DND-41 (cell line): ENCODE measurements at regions not wholly inside any gene's neighbourhood (a gene's known extent, or its start where the extent isn't known, plus 50 kb on each side); places are given as distances from the start of the nearest gene placed in this dataset.

Experiments
- ATAC-seq: fragments of 200-7000 bp; cut with Tn5 transposase; 3 replicates; pipeline ENCODE4 v1.9.1; 2021; ENCODE audit warnings: low read depth; ENCODE audit not compliant: insufficient read depth
- DNase-seq: peaks from one replicate; pipeline ENCODE4 v3.0.0-alpha.2; 2020
- H2AFZ ChIP-seq: 2 replicates; pipeline ENCODE4 v1.6.0; 2012; ENCODE audit warnings: low read depth, low read length
- H3K27ac ChIP-seq: 2 replicates; pipeline ENCODE4 v1.5.1; 2012; ENCODE audit warnings: low read length, inconsistent platforms
- H3K27me3 ChIP-seq: fragments of 200-600 bp; sonication (generic); 2 replicates; pipeline ENCODE4 v1.6.0; 2012; ENCODE audit warnings: low read length, mild to moderate bottlenecking, inconsistent platforms; ENCODE audit not compliant: insufficient read depth, poor library complexity
- H3K36me3 ChIP-seq: 2 replicates; pipeline ENCODE4 v1.5.1; 2012; ENCODE audit warnings: low read length, inconsistent platforms; ENCODE audit not compliant: insufficient read depth
- H3K4me1 ChIP-seq: 2 replicates; pipeline ENCODE4 v1.5.1; 2012; ENCODE audit warnings: mild to moderate bottlenecking, low read length; ENCODE audit not compliant: insufficient read depth
- H3K4me2 ChIP-seq: 2 replicates; pipeline ENCODE4 v1.6.0; 2012; ENCODE audit warnings: mild to moderate bottlenecking, moderate library complexity, low read length, inconsistent platforms; ENCODE audit not compliant: insufficient read depth
- H3K4me3 ChIP-seq, 2 experiments: fragments of 200-600 bp in 1 of 2; shearing (Covaris generic) in 1 of 2; 2 replicates each; pipeline ENCODE4 v1.5.1; 2012 to 2016; ENCODE audit warnings: inconsistent platforms in 2 of 2, low read length in 2 of 2, mild to moderate bottlenecking in 2 of 2, low read depth in 1 of 2, moderate library complexity in 1 of 2
- H3K79me2 ChIP-seq: 2 replicates; pipeline ENCODE4 v1.6.0; 2012; ENCODE audit warnings: low read length, inconsistent platforms; ENCODE audit not compliant: insufficient read depth
- H3K9ac ChIP-seq: 2 replicates; pipeline ENCODE4 v1.6.0; 2012; ENCODE audit warnings: low read depth, mild to moderate bottlenecking, inconsistent platforms, low read length, moderate library complexity
- H3K9me3 ChIP-seq: 2 replicates; pipeline ENCODE4 v1.5.1; 2012; ENCODE audit warnings: low read length, moderate library complexity, mild to moderate bottlenecking, inconsistent platforms; ENCODE audit not compliant: insufficient read depth, severe bottlenecking
- H4K20me1 ChIP-seq: 2 replicates; pipeline ENCODE4 v1.6.0; 2012; ENCODE audit warnings: low read length; ENCODE audit not compliant: insufficient read depth
- EZH2 ChIP-seq: IDR thresholded peaks from 3 replicates; pipeline ENCODE4 v1.6.1; 2012; ENCODE audit warnings: borderline replicate concordance, low read depth, mild to moderate bottlenecking, moderate library complexity, low read length, inconsistent platforms; ENCODE audit not compliant: severe bottlenecking
- TF ChIP-seq, protein P1 (sequence below): IDR thresholded peaks from 2 replicates; pipeline ENCODE4 v1.5.1; 2012; ENCODE audit warnings: borderline replicate concordance, low read length, moderate library complexity, mild to moderate bottlenecking; ENCODE audit not compliant: poor library complexity, severe bottlenecking; ENCODE audit errors: extremely low read depth

GRCh38 chr10:36096576-36096975 lies 454.5 kb upstream of the FZD8 start:
- H3K4me2 ChIP-seq = no peak overlapping the region
- no peaks in the 10 kb centered on the region for H3K9me3 ChIP-seq
- DNase-seq (no peak), ATAC-seq (no peak)
- H3K36me3 ChIP-seq = no peaks in the 10 kb centered on the region
- H3K4me3 ChIP-seq = no peak overlapping the region
- no peaks in the 10 kb centered on the region for H3K4me1 ChIP-seq
- no peak overlapping the region for H3K9ac ChIP-seq
- H3K27me3 ChIP-seq = no peaks in the 10 kb centered on the region
- no peaks in the 10 kb centered on the region for H3K79me2 ChIP-seq
- no peak overlapping the region for H2AFZ ChIP-seq
- no peaks in the 10 kb centered on the region for H4K20me1 ChIP-seq
- no peak for TF ChIP-seq EZH2
- TF ChIP-seq, protein P1, sequence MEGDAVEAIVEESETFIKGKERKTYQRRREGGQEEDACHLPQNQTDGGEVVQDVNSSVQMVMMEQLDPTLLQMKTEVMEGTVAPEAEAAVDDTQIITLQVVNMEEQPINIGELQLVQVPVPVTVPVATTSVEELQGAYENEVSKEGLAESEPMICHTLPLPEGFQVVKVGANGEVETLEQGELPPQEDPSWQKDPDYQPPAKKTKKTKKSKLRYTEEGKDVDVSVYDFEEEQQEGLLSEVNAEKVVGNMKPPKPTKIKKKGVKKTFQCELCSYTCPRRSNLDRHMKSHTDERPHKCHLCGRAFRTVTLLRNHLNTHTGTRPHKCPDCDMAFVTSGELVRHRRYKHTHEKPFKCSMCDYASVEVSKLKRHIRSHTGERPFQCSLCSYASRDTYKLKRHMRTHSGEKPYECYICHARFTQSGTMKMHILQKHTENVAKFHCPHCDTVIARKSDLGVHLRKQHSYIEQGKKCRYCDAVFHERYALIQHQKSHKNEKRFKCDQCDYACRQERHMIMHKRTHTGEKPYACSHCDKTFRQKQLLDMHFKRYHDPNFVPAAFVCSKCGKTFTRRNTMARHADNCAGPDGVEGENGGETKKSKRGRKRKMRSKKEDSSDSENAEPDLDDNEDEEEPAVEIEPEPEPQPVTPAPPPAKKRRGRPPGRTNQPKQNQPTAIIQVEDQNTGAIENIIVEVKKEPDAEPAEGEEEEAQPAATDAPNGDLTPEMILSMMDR = no peak
- H3K27ac ChIP-seq = no peak overlapping the region

GRCh38 chr10:36094096-36094495 lies 452.0 kb upstream of the FZD8 start:
- DNase-seq (no peak), ATAC-seq (no peak)
- H3K27me3 ChIP-seq = no peaks in the 10 kb centered on the region
- no peaks in the 10 kb centered on the region for H3K36me3 ChIP-seq
- no peaks in the 10 kb centered on the region for H3K9me3 ChIP-seq
- no peak overlapping the region for H3K4me2 ChIP-seq
- no peak overlapping the region for H3K4me3 ChIP-seq
- H4K20me1 ChIP-seq = no peaks in the 10 kb centered on the region
- TF ChIP-seq, protein P1 = no peak
- TF ChIP-seq EZH2 = no peak
- H3K9ac ChIP-seq = no peak overlapping the region
- no peaks in the 10 kb centered on the region for H3K4me1 ChIP-seq
- H3K79me2 ChIP-seq = no peaks in the 10 kb centered on the region
- H3K27ac ChIP-seq = no peak overlapping the region
- H2AFZ ChIP-seq = no peak overlapping the region

DNA sequence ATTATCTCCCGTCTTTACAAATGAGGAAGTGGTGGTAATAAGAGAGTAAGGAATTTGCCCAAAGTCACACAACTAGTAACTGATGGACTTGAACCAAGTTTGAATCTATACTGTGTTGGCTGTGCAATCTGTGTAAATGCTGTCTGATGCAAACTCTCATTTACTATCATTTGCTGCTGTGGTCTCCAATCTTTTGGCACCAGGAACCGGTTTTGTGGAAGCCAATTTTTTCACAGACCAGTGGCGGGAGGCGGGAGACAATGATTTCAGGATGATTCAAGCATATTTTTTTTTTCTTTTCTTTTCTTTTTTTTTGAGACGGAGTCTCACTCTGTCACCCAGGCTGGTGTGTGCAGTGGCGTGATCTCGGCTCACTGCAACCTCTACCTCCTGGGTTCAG lies 450.0 kb upstream of the FZD8 start:
- Histone ChIP-seq H3K4me2 (no peak overlapping the region), H3K9ac (no peak overlapping the region), H3K27ac (no peak overlapping the region), H3K4me3 (no peak overlapping the region), H3K79me2 (no peaks in the 10 kb centered on the region), H3K9me3 (no peaks in the 10 kb centered on the region), H3K4me1 (no peaks in the 10 kb centered on the region), H4K20me1 (no peaks in the 10 kb centered on the region), H2AFZ (no peak overlapping the region), H3K36me3 (no peaks in the 10 kb centered on the region), H3K27me3 (no peaks in the 10 kb centered on the region)
- TF ChIP-seq, protein P1 = no peak
- TF ChIP-seq EZH2 = no peak
- no peak for ATAC-seq
- DNase-seq = no peak

DNA sequence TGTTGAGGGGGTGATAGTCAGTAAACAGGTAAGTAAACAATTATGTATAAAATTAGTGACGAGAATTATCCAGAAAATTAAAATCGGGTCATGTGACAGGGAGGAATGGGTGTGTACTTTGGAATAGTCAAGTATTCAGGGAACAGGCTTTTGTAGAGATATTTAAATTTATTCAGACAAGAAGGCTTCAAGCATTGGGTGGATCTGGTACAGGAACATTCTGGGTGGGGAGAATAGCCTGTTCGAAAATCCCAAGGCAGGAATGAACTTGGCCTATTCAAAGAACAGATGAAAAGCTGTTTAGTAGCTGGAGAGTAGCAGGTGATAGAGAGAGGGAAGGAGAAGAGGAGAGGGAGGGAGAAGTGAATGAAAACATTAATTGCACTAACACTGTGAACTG lies 448.9 kb upstream of the FZD8 start:
- H3K79me2 ChIP-seq = no peaks in the 10 kb centered on the region
- H3K4me1 ChIP-seq = no peaks in the 10 kb centered on the region
- DNase-seq = no peak
- no peak for ATAC-seq
- H3K4me3 ChIP-seq = no peak overlapping the region
- H2AFZ ChIP-seq = no peak overlapping the region
- no peaks in the 10 kb centered on the region for H3K36me3 ChIP-seq
- no peak overlapping the region for H3K4me2 ChIP-seq
- H3K9ac ChIP-seq = no peak overlapping the region
- no peaks in the 10 kb centered on the region for H3K9me3 ChIP-seq
- TF ChIP-seq, protein P1 = no peak
- TF ChIP-seq EZH2 = no peak
- no peak overlapping the region for H3K27ac ChIP-seq
- H3K27me3 ChIP-seq = no peaks in the 10 kb centered on the region
- no peaks in the 10 kb centered on the region for H4K20me1 ChIP-seq
